Fibroblast of lung (primary cell): ENCODE measurements at regions not wholly inside any gene's neighbourhood (a gene's known extent, or its start where the extent isn't known, plus 50 kb on each side); places are given as distances from the start of the nearest gene placed in this dataset.

ENCODE experiments used
- EZH2 ChIP-seq: IDR thresholded peaks from 2 replicates; pipeline ENCODE4 v1.5.1; 2012; ENCODE audit warnings: low read length, control low read depth, mild to moderate bottlenecking; ENCODE audit errors: missing control alignments
- TF ChIP-seq, protein P1 (sequence below), 2 donors: IDR thresholded peaks in 1 of 2; conservative IDR thresholded peaks in 1 of 2; 1 replicate in 1 of 2; 2 replicates in 1 of 2; pipeline ENCODE4 v1.5.1; 2011 to 2012; ENCODE audit warnings: low read length in 2 of 2, control low read depth in 1 of 2, inconsistent platforms in 1 of 2, low read depth in 1 of 2, mild to moderate bottlenecking in 1 of 2

DNA sequence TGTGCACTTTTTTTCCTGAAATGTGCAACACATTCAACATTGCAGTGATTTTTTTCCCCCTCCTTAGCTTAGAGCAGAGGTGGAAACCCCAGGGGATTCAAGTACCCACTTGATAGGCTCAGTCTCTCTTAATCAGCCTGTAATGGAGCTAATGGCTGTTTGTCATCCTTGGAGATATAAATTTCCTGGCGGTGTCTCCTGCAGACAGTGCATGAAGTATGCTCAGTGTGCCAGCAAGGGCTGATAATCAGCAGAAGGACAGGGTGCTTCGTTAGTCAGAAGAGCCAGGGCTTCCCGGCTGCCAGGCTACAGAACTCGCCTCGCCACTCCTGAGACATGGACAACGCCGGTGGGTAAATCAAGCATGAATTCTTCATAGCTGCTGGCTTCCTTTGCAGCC is 69.8 kb upstream of the PHACTR2 start:
- TF ChIP-seq, protein P1, sequence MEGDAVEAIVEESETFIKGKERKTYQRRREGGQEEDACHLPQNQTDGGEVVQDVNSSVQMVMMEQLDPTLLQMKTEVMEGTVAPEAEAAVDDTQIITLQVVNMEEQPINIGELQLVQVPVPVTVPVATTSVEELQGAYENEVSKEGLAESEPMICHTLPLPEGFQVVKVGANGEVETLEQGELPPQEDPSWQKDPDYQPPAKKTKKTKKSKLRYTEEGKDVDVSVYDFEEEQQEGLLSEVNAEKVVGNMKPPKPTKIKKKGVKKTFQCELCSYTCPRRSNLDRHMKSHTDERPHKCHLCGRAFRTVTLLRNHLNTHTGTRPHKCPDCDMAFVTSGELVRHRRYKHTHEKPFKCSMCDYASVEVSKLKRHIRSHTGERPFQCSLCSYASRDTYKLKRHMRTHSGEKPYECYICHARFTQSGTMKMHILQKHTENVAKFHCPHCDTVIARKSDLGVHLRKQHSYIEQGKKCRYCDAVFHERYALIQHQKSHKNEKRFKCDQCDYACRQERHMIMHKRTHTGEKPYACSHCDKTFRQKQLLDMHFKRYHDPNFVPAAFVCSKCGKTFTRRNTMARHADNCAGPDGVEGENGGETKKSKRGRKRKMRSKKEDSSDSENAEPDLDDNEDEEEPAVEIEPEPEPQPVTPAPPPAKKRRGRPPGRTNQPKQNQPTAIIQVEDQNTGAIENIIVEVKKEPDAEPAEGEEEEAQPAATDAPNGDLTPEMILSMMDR (conservative IDR thresholded peaks at IDR 0.05 in 1 of 2, IDR thresholded peaks at IDR 0.05 in 1 of 2; ENCODE audit: low read depth in 1 of 2, low read length in 2 of 2): no peak
- TF ChIP-seq EZH2: no peak
